Lower lobe of right lung (tissue), 2 donors: ENCODE measurements at regions not wholly inside any gene's neighbourhood (a gene's known extent, or its start where the extent isn't known, plus 50 kb on each side); places are given as distances from the start of the nearest gene placed in this dataset.

Source experiments
- ATAC-seq, 2 donors: fragments of 200-7000 bp; cut with Tn5 transposase; one replicate each; pipeline ENCODE4 v1.9.1; 2020 to 2022; ENCODE audit warnings: mild to moderate bottlenecking in 2 of 2, moderate library complexity in 2 of 2
- DNase-seq: peaks from one replicate; pipeline ENCODE4 v3.0.0-alpha.2; 2020
- H3K27ac ChIP-seq: fragments of 200-600 bp; one replicate; pipeline ENCODE4 v1.8.0; 2022
- H3K27me3 ChIP-seq: fragments of 200-600 bp; one replicate; pipeline ENCODE4 v1.8.0; 2022; ENCODE audit warnings: low read depth
- H3K36me3 ChIP-seq: fragments of 200-600 bp; one replicate; pipeline ENCODE4 v1.8.0; 2022; ENCODE audit warnings: mild to moderate bottlenecking
- H3K4me1 ChIP-seq: fragments of 200-600 bp; one replicate; pipeline ENCODE4 v1.8.0; 2022
- H3K4me3 ChIP-seq: fragments of 200-600 bp; one replicate; pipeline ENCODE4 v1.8.0; 2022; ENCODE audit warnings: mild to moderate bottlenecking
- H3K9me3 ChIP-seq: fragments of 200-600 bp; one replicate; pipeline ENCODE4 v1.8.0; 2022
- intact Hi-C: fragments of 100-400 bp; cut with DNase I; formaldehyde crosslinking; loops from one replicate; pipeline ENCODE4 v1.11.0; 2022
- TF ChIP-seq, protein P1 (sequence below): fragments of 200-600 bp; IDR thresholded peaks from one replicate; pipeline ENCODE4 v1.8.0; 2022; ENCODE audit warnings: antibody characterized with exemption, mild to moderate bottlenecking
- donor health status: DM: no; HTN: yes; CAD: no; lungs with severe emphysema.

DNA sequence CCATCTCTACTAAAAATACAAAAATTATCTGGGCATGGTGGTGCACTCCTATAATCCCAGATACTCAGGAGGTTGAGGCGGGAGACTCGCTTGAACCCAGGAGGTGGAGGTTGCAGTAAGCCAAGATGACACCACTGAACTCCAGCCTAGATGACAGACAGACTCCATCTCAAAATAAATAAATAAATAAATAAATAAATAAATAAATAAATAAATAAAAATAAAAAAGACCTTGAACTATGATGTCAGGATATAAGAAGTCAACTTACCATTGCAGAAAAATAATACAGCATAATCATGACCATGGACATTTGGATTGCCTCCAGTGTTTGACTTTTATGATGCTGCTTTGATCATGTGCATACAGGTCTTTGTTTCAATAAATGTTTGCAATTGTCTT, 484.3 kb upstream of the ROBO1 start:
- ATAC-seq (no peak), DNase-seq (no peak)
- Histone ChIP-seq H3K27ac (no peak overlapping the region), H3K27me3 (no peaks in the 10 kb centered on the region), H3K9me3 (peaks cover 3% of the 10 kb centered on the region), H3K4me3 (no peak overlapping the region), H3K4me1 (no peaks in the 10 kb centered on the region), H3K36me3 (no peaks in the 10 kb centered on the region)
- TF ChIP-seq, protein P1, sequence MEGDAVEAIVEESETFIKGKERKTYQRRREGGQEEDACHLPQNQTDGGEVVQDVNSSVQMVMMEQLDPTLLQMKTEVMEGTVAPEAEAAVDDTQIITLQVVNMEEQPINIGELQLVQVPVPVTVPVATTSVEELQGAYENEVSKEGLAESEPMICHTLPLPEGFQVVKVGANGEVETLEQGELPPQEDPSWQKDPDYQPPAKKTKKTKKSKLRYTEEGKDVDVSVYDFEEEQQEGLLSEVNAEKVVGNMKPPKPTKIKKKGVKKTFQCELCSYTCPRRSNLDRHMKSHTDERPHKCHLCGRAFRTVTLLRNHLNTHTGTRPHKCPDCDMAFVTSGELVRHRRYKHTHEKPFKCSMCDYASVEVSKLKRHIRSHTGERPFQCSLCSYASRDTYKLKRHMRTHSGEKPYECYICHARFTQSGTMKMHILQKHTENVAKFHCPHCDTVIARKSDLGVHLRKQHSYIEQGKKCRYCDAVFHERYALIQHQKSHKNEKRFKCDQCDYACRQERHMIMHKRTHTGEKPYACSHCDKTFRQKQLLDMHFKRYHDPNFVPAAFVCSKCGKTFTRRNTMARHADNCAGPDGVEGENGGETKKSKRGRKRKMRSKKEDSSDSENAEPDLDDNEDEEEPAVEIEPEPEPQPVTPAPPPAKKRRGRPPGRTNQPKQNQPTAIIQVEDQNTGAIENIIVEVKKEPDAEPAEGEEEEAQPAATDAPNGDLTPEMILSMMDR = no peak
- intact Hi-C loops = no loop called here

DNA sequence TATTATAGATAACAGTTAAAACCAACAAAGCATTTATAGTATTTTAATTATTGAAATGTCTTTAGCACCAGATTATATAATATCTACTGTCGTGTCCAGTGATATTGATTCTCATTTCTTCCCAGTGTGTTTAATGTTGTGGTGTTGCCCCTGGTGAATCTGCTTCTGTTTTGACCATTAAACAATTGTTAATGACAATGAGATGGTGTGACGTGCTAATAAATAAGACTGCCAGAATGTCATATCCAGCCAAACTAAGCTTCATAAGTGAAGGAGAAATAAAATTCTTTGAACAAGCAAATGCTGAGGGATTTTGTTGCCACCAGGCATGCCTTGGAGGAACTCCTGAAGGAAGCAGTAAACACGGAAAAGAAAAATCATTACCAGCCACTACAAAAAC, 480.0 kb upstream of the ROBO1 start:
- TF ChIP-seq, protein P1 = no peak
- no peak for DNase-seq
- intact Hi-C loops = no loop called here
- H3K36me3 ChIP-seq = no peaks in the 10 kb centered on the region
- no peaks in the 10 kb centered on the region for H3K4me1 ChIP-seq
- H3K4me3 ChIP-seq = no peak overlapping the region
- no peak for ATAC-seq
- H3K27ac ChIP-seq = no peak overlapping the region
- H3K27me3 ChIP-seq = no peaks in the 10 kb centered on the region
- peaks cover 3% of the 10 kb centered on the region for H3K9me3 ChIP-seq

DNA sequence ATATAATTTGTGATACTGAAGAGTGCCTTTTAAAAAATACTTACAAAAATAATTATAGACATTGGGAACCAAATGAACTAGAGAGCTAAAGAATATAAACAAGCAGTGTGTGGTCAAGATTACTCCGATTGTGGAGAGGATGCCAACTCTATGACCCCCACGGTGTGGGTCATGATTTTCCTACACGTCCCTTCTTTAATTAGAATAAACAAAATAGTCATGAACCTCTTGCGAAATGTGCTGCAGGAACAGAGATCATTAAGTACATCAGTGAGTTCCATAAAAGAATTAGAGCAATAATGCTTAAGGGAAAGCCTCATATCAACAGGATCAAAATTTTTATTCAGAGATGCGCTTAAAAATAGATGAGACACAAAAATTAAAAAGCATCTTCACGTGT, 476.6 kb upstream of the ROBO1 start:
- Histone ChIP-seq H3K4me1 (no peaks in the 10 kb centered on the region), H3K27ac (no peak overlapping the region), H3K9me3 (no peaks in the 10 kb centered on the region), H3K36me3 (no peaks in the 10 kb centered on the region), H3K4me3 (no peak overlapping the region), H3K27me3 (no peaks in the 10 kb centered on the region)
- no peak for DNase-seq
- TF ChIP-seq, protein P1 = no peak
- intact Hi-C loops = no loop called here
- no peak for ATAC-seq

DNA sequence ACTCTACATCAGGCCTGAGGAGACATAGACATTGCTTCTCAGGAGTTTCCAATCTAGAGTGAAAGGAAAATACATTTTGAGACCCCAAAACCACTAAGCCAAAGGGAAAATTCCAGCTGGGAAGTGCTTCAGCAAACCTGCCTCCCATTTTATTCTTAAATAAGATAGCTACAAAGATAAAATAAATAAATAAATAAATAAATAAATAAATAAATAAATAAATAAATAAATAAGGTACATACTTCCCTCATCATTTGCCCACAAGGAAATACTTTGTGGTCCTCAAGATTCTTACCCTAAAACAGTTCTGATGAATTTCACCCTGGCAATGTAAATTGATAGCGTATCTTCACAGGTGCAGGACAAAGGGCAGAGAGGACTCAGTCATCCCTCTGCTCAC, 474.0 kb upstream of the ROBO1 start:
- H3K4me3 ChIP-seq = no peak overlapping the region
- ATAC-seq (no peak), DNase-seq (no peak)
- H3K27ac ChIP-seq = no peak overlapping the region
- no peaks in the 10 kb centered on the region for H3K36me3 ChIP-seq
- TF ChIP-seq, protein P1 = no peak
- no peaks in the 10 kb centered on the region for H3K9me3 ChIP-seq
- no peaks in the 10 kb centered on the region for H3K4me1 ChIP-seq
- intact Hi-C loops = no loop called here
- H3K27me3 ChIP-seq = no peaks in the 10 kb centered on the region

DNA sequence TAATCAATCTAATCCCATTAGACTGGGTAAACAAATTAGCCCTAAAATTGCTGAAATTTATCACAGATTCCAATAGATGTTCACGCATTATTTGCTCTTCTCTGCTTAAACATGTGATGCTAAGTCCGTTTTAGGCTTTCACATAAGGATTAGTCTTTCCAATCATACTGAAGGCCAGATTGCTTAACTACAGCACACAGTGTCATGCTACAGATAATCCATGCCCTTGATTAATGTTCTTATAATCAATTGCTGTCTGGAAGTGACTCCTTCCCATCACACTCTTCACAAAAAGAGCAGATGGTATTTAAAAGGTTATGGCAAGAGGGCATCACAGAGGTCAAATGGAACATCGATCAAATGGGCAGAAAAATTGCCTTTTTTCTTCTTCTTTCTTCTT, 471.5 kb upstream of the ROBO1 start:
- no peak overlapping the region for H3K4me3 ChIP-seq
- TF ChIP-seq, protein P1 = no peak
- ATAC-seq = no peak

DNA sequence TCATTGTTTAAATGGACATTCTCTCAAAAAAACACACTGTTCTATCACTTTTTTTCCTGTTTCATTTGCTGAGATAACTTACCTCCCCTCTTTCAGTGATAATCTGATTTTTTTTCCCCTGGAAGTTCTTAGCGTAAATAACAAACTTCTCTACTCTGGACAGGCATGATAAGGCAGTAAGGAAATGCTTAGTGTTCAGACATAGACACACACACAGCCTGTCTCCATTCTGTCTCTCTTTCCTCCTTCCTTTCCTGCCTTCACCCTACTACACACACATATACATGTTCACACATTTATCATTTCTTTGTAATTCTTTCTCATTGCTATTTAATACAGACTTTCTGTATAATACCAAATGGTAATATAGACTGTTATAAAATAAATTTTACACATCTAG, 470.8 kb upstream of the ROBO1 start:
- Histone ChIP-seq H3K27me3 (no peaks in the 10 kb centered on the region), H3K9me3 (no peaks in the 10 kb centered on the region), H3K4me1 (no peaks in the 10 kb centered on the region), H3K4me3 (no peak overlapping the region), H3K36me3 (no peaks in the 10 kb centered on the region), H3K27ac (no peak overlapping the region)
- TF ChIP-seq, protein P1 = no peak
- DNase-seq = no peak
- intact Hi-C loops = no loop called here
- ATAC-seq = no peak

More for the DNA sequence above, 471.5 kb upstream of the ROBO1 start:
- H3K36me3 ChIP-seq = no peaks in the 10 kb centered on the region
- no peaks in the 10 kb centered on the region for H3K9me3 ChIP-seq
- no peaks in the 10 kb centered on the region for H3K4me1 ChIP-seq
- no peak for DNase-seq
- no peaks in the 10 kb centered on the region for H3K27me3 ChIP-seq
- no peak overlapping the region for H3K27ac ChIP-seq
- intact Hi-C loops = no loop called here
